ENCODE measurements at regions not wholly inside any gene's neighbourhood (a gene's known extent, or its start where the extent isn't known, plus 50 kb on each side); places are given as distances from the start of the nearest gene placed in this dataset.

GRCh38 chr2:222794585-222795449, 66.0 kb upstream of the ACSL3 start:
- Histone ChIP-seq H4K5ac (ENCODE audit: insufficient read length, low read depth, low read length) (no peak overlapping the region), H4K91ac (ENCODE audit: insufficient read length, low read depth, low read length) (no peak overlapping the region), H3K23ac (ENCODE audit: insufficient read length, low read depth, low read length) (no peak overlapping the region), H2BK12ac (ENCODE audit: insufficient read length, low read depth, low read length) (no peak overlapping the region), H2AK5ac (ENCODE audit: insufficient read length, low read length) (no peak overlapping the region), H3K23me2 (ENCODE audit: insufficient read length, low read depth, low read length, poor library complexity, severe bottlenecking) (no peaks in the 10 kb centered on the region), H3K4me2 (ENCODE audit: insufficient read depth, insufficient read length, low read length) (no peak overlapping the region), H3K9me3 (ENCODE audit: control insufficient read depth, low read depth, low read length) (no peaks in the 10 kb centered on the region), H3K18ac (ENCODE audit: insufficient read length, low read depth, low read length) (no peak overlapping the region), H2BK120ac (ENCODE audit: low read depth, low read length, poor library complexity, severe bottlenecking) (no peak overlapping the region), H2BK5ac (ENCODE audit: insufficient read length, low read length) (no peak overlapping the region), H2BK20ac (ENCODE audit: low read depth, low read length, poor library complexity, severe bottlenecking) (no peak overlapping the region), H3K27me3 (ENCODE audit: insufficient read depth, low read length) (no peaks in the 10 kb centered on the region), H2BK15ac (ENCODE audit: low read depth, low read length) (no peak overlapping the region), H3K27ac (ENCODE audit: insufficient read length, low read depth, low read length) (no peak overlapping the region), H3K79me1 (ENCODE audit: insufficient read depth, low read depth, low read length, poor library complexity, severe bottlenecking) (no peaks in the 10 kb centered on the region), H3K4ac (ENCODE audit: low read depth, low read length) (no peak overlapping the region), H4K20me1 (ENCODE audit: control insufficient read depth, insufficient read depth, insufficient read length) (no peaks in the 10 kb centered on the region), H3K79me2 (ENCODE audit: insufficient read depth, low read length) (no peaks in the 10 kb centered on the region), H3K9ac (ENCODE audit: extremely low read depth, insufficient read length, low read length) (no peak overlapping the region), H4K8ac (replicated peaks; ENCODE audit: insufficient read length, low read depth, low read length) (no peak overlapping the region), H3K14ac (ENCODE audit: insufficient read depth, low read length) (no peak overlapping the region), H2AFZ (ENCODE audit: low read length) (no peak overlapping the region), H3K4me1 (ENCODE audit: insufficient read depth, low read length) (peaks cover 3% of the 10 kb centered on the region; the same call in 1 of the 2 replicates), H3T11ph (ENCODE audit: low read length) (no peak overlapping the region), H3K56ac (ENCODE audit: insufficient read length, low read depth, low read length) (no peak overlapping the region)
- Mint-ChIP-seq H3K9me3 (no peaks in the 10 kb centered on the region), H3K27me3 (ENCODE audit: low read depth) (peaks cover 1% of the 10 kb centered on the region; the same call in 1 of the 2 replicates), H3K27ac (peak overlapping the region in 1 of 3 experiments; percentile 57; a peak in 1 of 7 replicates), H3K36me3 (ENCODE audit: insufficient read depth in 1 of 3, low read depth in 3 of 3) (no peaks in the 10 kb centered on the region), H3K4me1 (peaks cover 32 to 44% of the 10 kb centered on the region in 2 experiments), H3K4me3 (no peak overlapping the region)
- no peak for TF ChIP-seq CTCF (conservative IDR thresholded peaks at IDR 0.05)
- no CpG with 5 or more reads among the region's 10 CpGs for WGBS (ENCODE audit: extremely low coverage, insufficient read length, low lambda C conversion rate)
- peak; percentile 62 for DNase-seq

All from H9 (cell line).